H1 (cell line): ENCODE measurements at regions not wholly inside any gene's neighbourhood (a gene's known extent, or its start where the extent isn't known, plus 50 kb on each side); places are given as distances from the start of the nearest gene placed in this dataset.

ENCODE experiments used
- CTCF ChIA-PET: fragments of 300-600 bp; sonication (Branson Sonifier 250); formaldehyde crosslinking; loops from one replicate; lab custom pipeline; 2021; ENCODE audit not compliant: partially characterized antibody; lab: Charles Lee
- POLR2A ChIA-PET: fragments of 300-600 bp; sonication (Branson Sonifier 250); formaldehyde crosslinking; loops from one replicate; lab custom pipeline; 2021; ENCODE audit warnings: inconsistent platforms; ENCODE audit not compliant: partially characterized antibody; lab: Charles Lee
- DNase-seq, 2 experiments: peaks; one replicate each; pipeline versions ENCODE4 v3.0.0 to v3.0.0-alpha.2; 2010 to 2022; ENCODE audit warnings: low spot score in 2 of 2, low read depth in 1 of 2, mixed read lengths in 1 of 2
- FAIRE-seq: peaks from 2 replicates; lab custom pipeline; 2011; peaks lifted over from hg19 to GRCh38; lab: Jason Lieb, UNC
- H2AFZ ChIP-seq: 2 replicates; pipeline ENCODE4 v1.8.1; 2012; ENCODE audit warnings: low read length, inconsistent platforms
- H2AK5ac ChIP-seq: 2 replicates; pipeline ENCODE4 v1.6.1; 2013; ENCODE audit warnings: low read depth, low read length
- H2BK120ac ChIP-seq: replicated peaks from 2 replicates; pipeline ENCODE3; 2013; ENCODE audit warnings: low read depth, low read length, inconsistent platforms
- H2BK12ac ChIP-seq: 2 replicates; pipeline ENCODE4 v1.6.1; 2013; ENCODE audit warnings: low read depth, low read length
- H2BK15ac ChIP-seq: 2 replicates; pipeline ENCODE4 v1.6.1; 2013; ENCODE audit warnings: low read length
- H2BK20ac ChIP-seq: 2 replicates; pipeline ENCODE4 v1.6.1; 2013; ENCODE audit warnings: low read length
- H2BK5ac ChIP-seq: 2 replicates; pipeline ENCODE4 v1.6.1; 2013; ENCODE audit warnings: low read depth, low read length
- H3K14ac ChIP-seq: 2 replicates; pipeline ENCODE4 v1.6.1; 2013; ENCODE audit warnings: inconsistent platforms; ENCODE audit not compliant: insufficient read length
- H3K18ac ChIP-seq: 2 replicates; pipeline ENCODE4 v1.6.1; 2013; ENCODE audit warnings: low read length; ENCODE audit errors: extremely low read depth
- H3K23ac ChIP-seq: 2 replicates; pipeline ENCODE4 v1.6.1; 2013; ENCODE audit warnings: inconsistent platforms; ENCODE audit not compliant: insufficient read length
- H3K23me2 ChIP-seq: 2 replicates; pipeline ENCODE4 v1.6.1; 2013; ENCODE audit warnings: low read depth, low read length
- H3K27ac ChIP-seq: 2 replicates; pipeline ENCODE4 v1.6.1; 2011; ENCODE audit warnings: low read depth, low read length, inconsistent platforms
- H3K27me3 ChIP-seq, 4 experiments: replicated peaks in 1 of 4; 1 replicate in 1 of 4; 2 replicates in 3 of 4; pipeline versions ENCODE4 v1.6.1 to v1.8.1; 2011 to 2013; ENCODE audit warnings: low read length in 3 of 4, mild to moderate bottlenecking in 3 of 4, inconsistent platforms in 2 of 4, mixed read lengths in 2 of 4, moderate library complexity in 1 of 4; ENCODE audit not compliant: control insufficient read depth in 3 of 4, insufficient read depth in 3 of 4; ENCODE audit errors: extremely low read depth in 1 of 4
- H3K36me3 ChIP-seq, 4 experiments: 2 replicates each; pipeline versions ENCODE4 v1.6.1 to v1.8.1; 2011 to 2013; ENCODE audit warnings: mild to moderate bottlenecking in 4 of 4, low read length in 3 of 4, moderate library complexity in 2 of 4, control low read depth in 1 of 4, inconsistent platforms in 1 of 4; ENCODE audit not compliant: insufficient read depth in 4 of 4, control insufficient read depth in 2 of 4
- H3K4ac ChIP-seq: replicated peaks from 2 replicates; pipeline ENCODE3; 2013; ENCODE audit warnings: low read length, low read depth, mixed read lengths, inconsistent platforms; ENCODE audit not compliant: insufficient read length
- H3K4me1 ChIP-seq, 4 experiments: replicated peaks in 1 of 4; 1 replicate in 1 of 4; 2 replicates in 3 of 4; pipeline versions ENCODE4 v1.6.1 to v1.8.1; 2011 to 2013; ENCODE audit warnings: low read length in 3 of 4, inconsistent platforms in 2 of 4, mixed read lengths in 1 of 4; ENCODE audit not compliant: insufficient read depth in 4 of 4, control insufficient read depth in 3 of 4
- H3K4me2 ChIP-seq, 2 experiments: 2 replicates each; pipeline versions ENCODE4 v1.6.1 to v1.8.1; 2011 to 2013; ENCODE audit warnings: low read depth in 2 of 2, low read length in 2 of 2, control low read depth in 1 of 2, inconsistent platforms in 1 of 2, mild to moderate bottlenecking in 1 of 2; ENCODE audit not compliant: insufficient read depth in 1 of 2
- H3K4me3 ChIP-seq, 4 experiments: fragments of 200-600, 300-600 bp in 1 of 4; sonication (generic), shearing (Covaris generic), sonication (Bioruptor Twin) in 1 of 4; 2 replicates each; pipeline versions ENCODE4 v1.5.1 to v1.8.1; 2011 to 2016; ENCODE audit warnings: low read length in 4 of 4, low read depth in 3 of 4, control low read depth in 2 of 4, inconsistent platforms in 2 of 4, mild to moderate bottlenecking in 2 of 4, mixed read lengths in 1 of 4, moderate library complexity in 1 of 4; ENCODE audit not compliant: insufficient read depth in 2 of 4; ENCODE audit errors: extremely low read depth in 1 of 4
- H3K56ac ChIP-seq: replicated peaks from 2 replicates; pipeline ENCODE3; 2013; ENCODE audit warnings: low read depth, mild to moderate bottlenecking, mixed read lengths, low read length, inconsistent platforms; ENCODE audit not compliant: insufficient read length
- H3K79me1 ChIP-seq: 2 replicates; pipeline ENCODE4 v1.6.1; 2013; ENCODE audit warnings: low read depth, low read length, control low read depth
- H3K79me2 ChIP-seq, 2 experiments: 2 replicates each; pipeline versions ENCODE4 v1.6.1 to v1.8.1; 2012 to 2013; ENCODE audit warnings: low read length in 2 of 2, mild to moderate bottlenecking in 2 of 2, inconsistent platforms in 1 of 2; ENCODE audit not compliant: insufficient read depth in 2 of 2, control insufficient read depth in 1 of 2
- H3K9ac ChIP-seq, 4 experiments: replicated peaks in 1 of 4; 1 replicate in 1 of 4; 2 replicates in 3 of 4; pipeline versions ENCODE4 v1.6.1 to v1.8.1; 2011 to 2013; ENCODE audit warnings: low read depth in 3 of 4, low read length in 3 of 4, control low read depth in 2 of 4, mild to moderate bottlenecking in 2 of 4, moderate library complexity in 2 of 4, inconsistent platforms in 1 of 4; ENCODE audit errors: extremely low read depth in 1 of 4
- H3K9me3 ChIP-seq, 2 experiments: 2 replicates each; pipeline versions ENCODE4 v1.6.1 to v1.8.1; 2012 to 2013; ENCODE audit warnings: mild to moderate bottlenecking in 2 of 2, moderate library complexity in 2 of 2, control low read depth in 1 of 2, inconsistent platforms in 1 of 2, low read depth in 1 of 2, low read length in 1 of 2, mixed read lengths in 1 of 2; ENCODE audit not compliant: insufficient read depth in 2 of 2
- H4K20me1 ChIP-seq, 2 experiments: replicated peaks in 1 of 2; 2 replicates each; pipeline versions ENCODE3 to v1.8.1; 2011 to 2013; ENCODE audit warnings: inconsistent platforms in 2 of 2, low read length in 2 of 2, mild to moderate bottlenecking in 1 of 2; ENCODE audit not compliant: insufficient read depth in 2 of 2, control insufficient read depth in 1 of 2
- H4K5ac ChIP-seq: 2 replicates; pipeline ENCODE4 v1.6.1; 2013; ENCODE audit warnings: low read length, low read depth, mixed read lengths, inconsistent platforms; ENCODE audit not compliant: insufficient read length
- H4K8ac ChIP-seq: 2 replicates; pipeline ENCODE4 v1.8.0; 2013; ENCODE audit warnings: mild to moderate bottlenecking, moderate library complexity, low read length, inconsistent platforms; ENCODE audit not compliant: insufficient read depth; ENCODE audit errors: extremely low read depth
- H4K91ac ChIP-seq: replicated peaks from 2 replicates; pipeline ENCODE3; 2013; ENCODE audit warnings: low read length, mixed read lengths, inconsistent platforms; ENCODE audit not compliant: insufficient read length
- CHD1 ChIP-seq: IDR thresholded peaks from 2 replicates; pipeline ENCODE4 v1.6.1; 2012; ENCODE audit warnings: low read depth, low read length, improper control_type of control experiment
- CTBP2 ChIP-seq: IDR thresholded peaks from 2 replicates; pipeline ENCODE4 v1.7.0; 2011; ENCODE audit warnings: borderline replicate concordance, mild to moderate bottlenecking, moderate library complexity, mixed read lengths, low read length; ENCODE audit not compliant: insufficient read depth, insufficient read length
- EGR1 ChIP-seq: IDR thresholded peaks from 2 replicates; pipeline ENCODE4 v1.6.1; 2011; ENCODE audit warnings: low read depth, low read length, borderline replicate concordance
- HDAC6 ChIP-seq: IDR thresholded peaks from one replicate; pipeline ENCODE4 v1.7.1; 2012; ENCODE audit warnings: low read depth, mild to moderate bottlenecking, inconsistent platforms, low read length, moderate library complexity
- NANOG ChIP-seq: IDR thresholded peaks from 2 replicates; pipeline ENCODE4 v1.6.1; 2011; ENCODE audit warnings: low read length, low read depth, mild to moderate bottlenecking, inconsistent platforms; ENCODE audit not compliant: insufficient read depth, poor library complexity, severe bottlenecking
- POLR2A ChIP-seq, 2 experiments: IDR thresholded peaks; 1 replicate in 1 of 2; 2 replicates in 1 of 2; pipeline ENCODE4 v1.6.1; 2011; ENCODE audit warnings: low read depth in 2 of 2, low read length in 2 of 2, mild to moderate bottlenecking in 2 of 2; ENCODE audit errors: control extremely low read depth in 1 of 2
- SP2 ChIP-seq: IDR thresholded peaks from 2 replicates; pipeline ENCODE4 v1.6.1; 2012; ENCODE audit warnings: mild to moderate bottlenecking, low read length, inconsistent platforms
- WGBS, 2 experiments: shearing (Covaris generic) in 1 of 2; methylation state at CpG; one replicate each; pipeline versions ENCODE4 v1.1.6 to v1.1.7; 2013 to 2015; ENCODE audit warnings: low lambda C conversion rate in 2 of 2, mixed read lengths in 2 of 2, inconsistent platforms in 1 of 2, low coverage in 1 of 2, missing lambda C conversion rate in 1 of 2; ENCODE audit not compliant: insufficient replicate concordance in 2 of 2, insufficient coverage in 1 of 2, insufficient read length in 1 of 2; ENCODE audit errors: extremely low coverage in 1 of 2, missing lambda C conversion rate in 1 of 2; 5-methylcytosine and 5-hydroxymethylcytosine counted together

DNA sequence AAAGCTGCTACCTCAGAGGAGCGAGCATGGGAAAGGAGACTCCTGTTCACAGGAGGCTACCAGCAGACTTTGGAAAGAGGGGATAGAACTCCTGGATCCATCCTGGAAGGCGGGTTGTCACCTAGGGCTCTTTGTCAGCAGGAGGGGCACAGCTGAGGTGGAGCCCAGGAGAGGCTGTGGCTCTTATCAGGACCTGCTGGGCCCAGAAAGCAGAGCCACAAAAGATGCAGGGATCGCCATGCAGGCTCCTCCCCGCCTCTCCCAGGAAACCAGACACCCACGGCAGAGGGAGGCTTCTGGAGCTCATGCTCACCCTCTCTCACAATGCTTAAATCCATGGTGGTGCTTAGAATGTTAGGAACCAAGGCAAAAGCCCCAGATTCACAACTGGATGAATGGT, 994.2 kb downstream of the UQCRFS1 start:
- POLR2A ChIA-PET = no interaction called here
- H3K4me2 ChIP-seq = no peak overlapping the region

More for the DNA sequence above, 994.2 kb downstream of the UQCRFS1 start:
- Histone ChIP-seq H3K9me3 (no peaks in the 10 kb centered on the region), H3K9ac (no peak overlapping the region), H3K23me2 (no peaks in the 10 kb centered on the region; the same call in 1 of the 2 replicates), H2AFZ (no peak overlapping the region), H3K4ac (no peak overlapping the region), H2BK120ac (no peak overlapping the region), H3K27ac (no peak overlapping the region), H2BK5ac (no peak overlapping the region), H4K5ac (no peak overlapping the region), H3K23ac (no peak overlapping the region), H3K56ac (no peak overlapping the region), H3K79me2 (no peaks in the 10 kb centered on the region), H3K14ac (no peak overlapping the region)
- DNase-seq = no peak
- CTCF ChIA-PET = interaction anchor here (0.6 to 7.7 kb wide), 9 partner anchors 23 to 245 kb away, joined by 3 to 130 read pairs (median 18); no protein-coding TSS in a partner anchor
- WGBS, 2 experiments = 71% methylated on average over 5 of the region's 5 CpGs; no CpG with 5 or more reads in 1 of the 2 experiments
- TF ChIP-seq POLR2A (IDR thresholded peaks at IDR 0.05; ENCODE audit: control extremely low read depth in 1 of 2, low read depth in 2 of 2, low read length in 2 of 2) (no peak), HDAC6 (no peak), EGR1 (no peak), CHD1 (no peak), CTBP2 (no peak), SP2 (no peak), NANOG (no peak)
- TF ChIP-seq, all 59 proteins: peak for 0
- Histone ChIP-seq H3K4me3 (no peak overlapping the region), H3K27me3 (no peaks in the 10 kb centered on the region), H2AK5ac (no peak overlapping the region), H3K36me3 (no peaks in the 10 kb centered on the region), H2BK20ac (no peak overlapping the region), H2BK15ac (no peak overlapping the region), H4K8ac (no peak overlapping the region), H4K91ac (no peak overlapping the region), H4K20me1 (no peaks in the 10 kb centered on the region), H3K79me1 (no peaks in the 10 kb centered on the region), H3K4me1 (peaks cover 0 to 4% (median 2%) of the 10 kb centered on the region in 4 experiments; a peak in 5 of 7 replicates), H3K18ac (no peak overlapping the region), H2BK12ac (no peak overlapping the region)
- no peak for FAIRE-seq
